ENCODE measurements at regions not wholly inside any gene's neighbourhood (a gene's known extent, or its start where the extent isn't known, plus 50 kb on each side); places are given as distances from the start of the nearest gene placed in this dataset.

DNA sequence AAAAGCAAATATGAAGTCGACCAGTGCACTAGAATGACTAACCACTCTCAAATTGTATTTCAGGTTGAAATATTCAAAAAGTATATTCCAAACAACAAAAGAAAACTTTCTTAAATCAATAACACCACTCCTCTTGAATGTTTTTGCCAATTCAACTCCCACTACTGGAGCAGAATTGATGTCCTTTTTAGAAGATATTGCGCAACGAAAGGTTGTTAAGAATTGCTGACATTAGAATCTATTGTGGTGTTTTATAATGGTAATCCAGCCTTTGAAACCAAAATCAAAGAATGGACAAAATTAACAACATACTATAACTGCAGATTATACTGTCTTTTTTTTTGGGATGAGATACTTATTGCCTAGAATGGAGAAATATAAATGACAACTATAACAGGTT lies 331.3 kb downstream of the GRXCR1 start:
- no peak for DNase-seq (ENCODE audit: low read depth)
- no peak overlapping the region for H3K4me3 ChIP-seq (ENCODE audit: low read depth, low read length)
- TF ChIP-seq, protein P1, sequence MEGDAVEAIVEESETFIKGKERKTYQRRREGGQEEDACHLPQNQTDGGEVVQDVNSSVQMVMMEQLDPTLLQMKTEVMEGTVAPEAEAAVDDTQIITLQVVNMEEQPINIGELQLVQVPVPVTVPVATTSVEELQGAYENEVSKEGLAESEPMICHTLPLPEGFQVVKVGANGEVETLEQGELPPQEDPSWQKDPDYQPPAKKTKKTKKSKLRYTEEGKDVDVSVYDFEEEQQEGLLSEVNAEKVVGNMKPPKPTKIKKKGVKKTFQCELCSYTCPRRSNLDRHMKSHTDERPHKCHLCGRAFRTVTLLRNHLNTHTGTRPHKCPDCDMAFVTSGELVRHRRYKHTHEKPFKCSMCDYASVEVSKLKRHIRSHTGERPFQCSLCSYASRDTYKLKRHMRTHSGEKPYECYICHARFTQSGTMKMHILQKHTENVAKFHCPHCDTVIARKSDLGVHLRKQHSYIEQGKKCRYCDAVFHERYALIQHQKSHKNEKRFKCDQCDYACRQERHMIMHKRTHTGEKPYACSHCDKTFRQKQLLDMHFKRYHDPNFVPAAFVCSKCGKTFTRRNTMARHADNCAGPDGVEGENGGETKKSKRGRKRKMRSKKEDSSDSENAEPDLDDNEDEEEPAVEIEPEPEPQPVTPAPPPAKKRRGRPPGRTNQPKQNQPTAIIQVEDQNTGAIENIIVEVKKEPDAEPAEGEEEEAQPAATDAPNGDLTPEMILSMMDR (IDR thresholded peaks at IDR 0.05; ENCODE audit: insufficient read depth, low read depth, low read length, missing control alignments) = no peak

DNA sequence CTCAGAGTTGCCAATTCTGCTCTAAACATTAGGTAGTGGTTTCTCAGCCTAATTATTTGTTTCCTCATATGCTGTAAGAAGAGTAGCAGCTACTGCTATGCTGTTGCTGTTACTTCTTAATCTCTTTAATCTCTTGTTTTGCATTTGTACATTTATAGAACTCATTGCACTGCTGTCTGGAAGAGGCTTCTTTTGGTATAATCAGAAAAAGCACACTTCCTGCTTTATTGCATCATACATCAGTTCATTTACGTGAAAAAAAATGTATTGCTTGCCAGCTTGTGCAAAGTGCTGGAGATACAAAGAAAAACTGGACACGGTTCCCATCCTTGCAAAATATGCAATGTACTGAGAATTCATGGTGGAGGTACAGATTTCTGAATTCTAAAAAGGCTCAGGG lies 332.0 kb downstream of the GRXCR1 start:
- TF ChIP-seq, protein P1 (IDR thresholded peaks at IDR 0.05; ENCODE audit: insufficient read depth, low read depth, low read length, missing control alignments) = no peak
- H3K4me3 ChIP-seq (ENCODE audit: low read depth, low read length) = no peak overlapping the region
- no peak for DNase-seq (ENCODE audit: low read depth)

DNA sequence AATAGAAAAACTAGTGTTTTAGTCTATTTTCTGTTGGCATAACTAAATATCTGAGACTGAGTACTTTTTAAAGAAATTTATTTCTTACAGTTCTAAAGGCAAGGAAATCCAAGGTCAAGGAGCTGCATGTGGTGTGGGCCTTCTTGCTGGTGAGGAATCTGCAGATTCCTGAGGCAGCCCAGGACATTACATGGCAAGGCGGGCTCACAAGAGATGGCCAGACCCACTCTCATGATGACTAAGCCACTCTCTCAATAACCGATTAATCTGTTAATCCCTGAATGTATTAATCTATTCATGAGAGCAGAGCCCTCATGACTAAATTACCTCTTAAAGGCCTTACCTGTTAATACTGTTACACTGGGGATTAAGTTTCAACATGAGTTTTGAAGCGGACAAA lies 340.8 kb downstream of the GRXCR1 start:
- no peak overlapping the region for H3K4me3 ChIP-seq (ENCODE audit: low read depth, low read length)
- DNase-seq (ENCODE audit: low read depth) = no peak
- TF ChIP-seq, protein P1 (IDR thresholded peaks at IDR 0.05; ENCODE audit: insufficient read depth, low read depth, low read length, missing control alignments) = no peak

DNA sequence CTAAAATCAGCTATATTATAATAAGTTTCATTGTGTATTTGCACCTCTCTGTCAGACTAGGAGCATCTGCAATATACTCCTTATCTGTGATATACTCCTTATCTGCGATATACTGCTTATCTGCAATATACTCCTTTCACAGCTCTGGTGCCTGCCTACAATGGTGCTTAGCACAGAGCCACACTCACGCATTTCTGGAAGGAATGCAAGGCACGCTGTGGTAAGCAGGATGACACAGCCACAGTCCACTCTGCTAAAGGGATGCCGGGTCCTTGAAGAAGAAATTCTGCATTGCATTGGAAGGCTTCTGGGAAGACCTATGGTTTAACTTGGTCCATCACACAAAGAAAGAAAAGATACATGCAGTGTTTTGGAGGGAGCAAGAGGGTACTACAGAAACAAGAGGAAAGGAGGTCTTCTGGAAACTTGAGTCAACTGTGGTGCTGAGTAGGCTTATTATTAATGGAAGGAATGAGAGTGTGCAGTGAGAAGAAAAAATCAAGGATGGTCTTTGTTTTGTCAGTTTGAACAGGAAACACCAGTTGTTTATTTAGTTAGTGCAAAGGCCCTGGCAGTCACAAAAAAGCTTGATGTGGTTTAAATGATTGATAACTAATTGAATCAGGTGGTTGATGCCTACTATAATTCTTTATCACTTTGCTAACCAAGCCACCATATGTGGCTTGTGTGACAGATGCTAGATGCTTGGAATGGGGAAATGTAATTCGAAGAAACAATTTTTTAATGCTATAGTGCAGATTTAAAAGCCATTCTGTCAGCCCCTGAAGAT lies 342.3 kb downstream of the GRXCR1 start:
- TF ChIP-seq, protein P1 (IDR thresholded peaks at IDR 0.05; ENCODE audit: insufficient read depth, low read depth, low read length, missing control alignments) = no peak
- no peak for DNase-seq (ENCODE audit: low read depth)
- no peak overlapping the region for H3K4me3 ChIP-seq (ENCODE audit: low read depth, low read length)

DNA sequence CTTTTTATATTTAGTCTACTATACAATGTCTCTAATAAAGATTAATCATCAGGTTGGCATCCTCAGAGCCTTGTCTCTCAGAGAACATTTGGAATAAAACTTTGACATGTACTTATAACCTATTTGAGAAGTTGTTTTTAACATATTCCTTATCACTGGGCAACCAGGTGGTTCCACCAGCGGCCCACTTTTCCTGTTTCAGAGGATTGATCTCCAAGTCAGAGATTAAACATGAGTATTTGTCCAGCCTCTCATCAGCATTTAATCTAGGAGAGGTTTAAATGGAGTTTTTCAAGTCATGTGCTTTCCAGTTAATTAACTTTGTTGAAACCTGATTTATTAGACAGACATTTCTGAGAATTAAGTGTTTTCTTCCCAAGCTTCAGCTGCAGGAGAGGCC lies 345.5 kb downstream of the GRXCR1 start:
- no peak overlapping the region for H3K4me3 ChIP-seq (ENCODE audit: low read depth, low read length)
- TF ChIP-seq, protein P1 (IDR thresholded peaks at IDR 0.05; ENCODE audit: insufficient read depth, low read depth, low read length, missing control alignments) = no peak
- DNase-seq (ENCODE audit: low read depth) = no peak

DNA sequence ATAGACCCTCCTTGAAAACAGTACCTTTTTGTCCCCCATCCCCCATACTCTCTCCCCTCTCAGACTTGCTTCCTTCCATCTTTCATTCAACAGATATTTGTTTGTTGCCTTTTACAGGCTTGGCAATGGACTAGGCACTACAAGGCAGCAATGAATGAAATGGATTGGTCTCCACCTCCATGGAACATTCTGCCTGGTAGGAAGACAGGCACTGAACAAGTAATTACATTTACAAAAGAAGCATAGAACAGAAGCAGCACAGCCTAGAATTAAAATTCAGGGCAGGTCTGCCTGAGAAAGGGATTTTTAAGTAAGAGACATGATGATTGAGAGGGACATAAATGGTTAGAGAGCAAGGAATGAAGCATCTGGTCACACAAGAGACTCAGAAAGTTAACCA lies 346.1 kb downstream of the GRXCR1 start:
- no peak for DNase-seq (ENCODE audit: low read depth)
- no peak overlapping the region for H3K4me3 ChIP-seq (ENCODE audit: low read depth, low read length)
- TF ChIP-seq, protein P1 (IDR thresholded peaks at IDR 0.05; ENCODE audit: insufficient read depth, low read depth, low read length, missing control alignments) = no peak

DNA sequence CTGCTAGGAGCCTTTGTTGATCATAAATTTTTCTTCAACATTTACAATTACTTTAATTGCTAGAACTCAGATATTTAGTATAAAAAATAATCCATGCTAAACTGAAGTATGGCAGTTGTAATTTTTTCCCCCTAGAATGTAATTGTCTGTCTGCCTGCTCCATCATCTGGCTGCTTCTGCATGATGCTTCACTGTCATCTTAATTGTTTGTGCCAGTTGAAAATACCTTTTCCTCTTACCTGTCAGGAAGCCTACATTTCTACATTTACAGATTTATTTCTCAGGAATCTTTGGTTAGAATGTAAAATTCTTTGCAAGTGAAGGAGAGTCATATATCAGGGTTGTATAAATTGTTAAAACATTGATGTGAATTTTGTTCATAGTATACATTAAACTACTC lies 348.6 kb downstream of the GRXCR1 start:
- TF ChIP-seq, protein P1 (IDR thresholded peaks at IDR 0.05; ENCODE audit: insufficient read depth, low read depth, low read length, missing control alignments) = no peak
- no peak overlapping the region for H3K4me3 ChIP-seq (ENCODE audit: low read depth, low read length)
- DNase-seq (ENCODE audit: low read depth) = no peak

All from GM12865 (cell line).